Endodermal cell (in vitro differentiated cells): ENCODE measurements at regions not wholly inside any gene's neighbourhood (a gene's known extent, or its start where the extent isn't known, plus 50 kb on each side); places are given as distances from the start of the nearest gene placed in this dataset.

ENCODE experiments used
- DNase-seq: peaks from one replicate; pipeline ENCODE4 v3.0.0-alpha.2; 2017
- H3K27ac ChIP-seq: 2 replicates; pipeline ENCODE4 v1.5.1; 2013; ENCODE audit warnings: mild to moderate bottlenecking, low read depth, low read length, moderate library complexity
- H3K27me3 ChIP-seq: 2 replicates; pipeline ENCODE4 v1.6.1; 2013; ENCODE audit warnings: mild to moderate bottlenecking, low read length, moderate library complexity; ENCODE audit not compliant: insufficient read depth, control insufficient read depth, poor library complexity, severe bottlenecking
- H3K36me3 ChIP-seq: 2 replicates; pipeline ENCODE4 v1.7.0; 2013; ENCODE audit warnings: mild to moderate bottlenecking, low read length, moderate library complexity; ENCODE audit not compliant: control insufficient read depth, insufficient read depth
- H3K4me1 ChIP-seq: one replicate; pipeline ENCODE4 v1.7.0; 2013; ENCODE audit warnings: low read length; ENCODE audit not compliant: control insufficient read depth, insufficient read depth
- H3K4me3 ChIP-seq: 2 replicates; pipeline ENCODE4 v1.5.1; 2013; ENCODE audit warnings: mild to moderate bottlenecking, low read length, moderate library complexity
- H3K9ac ChIP-seq: 2 replicates; pipeline ENCODE4 v1.6.1; 2013; ENCODE audit warnings: mild to moderate bottlenecking, low read length, moderate library complexity; ENCODE audit not compliant: poor library complexity, severe bottlenecking; ENCODE audit errors: extremely low read depth
- H3K9me3 ChIP-seq: 2 replicates; pipeline ENCODE4 v1.6.1; 2013; ENCODE audit warnings: mild to moderate bottlenecking, low read length, moderate library complexity; ENCODE audit not compliant: control insufficient read depth
- H3K27ac Mint-ChIP-seq: 2 replicates; pipeline ENCODE4 v1.8.0; 2020; ENCODE audit warnings: mixed read lengths
- H3K27me3 Mint-ChIP-seq: 2 replicates; pipeline ENCODE4 v1.8.0; 2021; ENCODE audit warnings: mild to moderate bottlenecking, mixed read lengths; ENCODE audit not compliant: insufficient read depth
- H3K36me3 Mint-ChIP-seq: 2 replicates; pipeline ENCODE4 v1.8.0; 2020; ENCODE audit warnings: low read depth, mixed read lengths
- H3K4me1 Mint-ChIP-seq: 2 replicates; pipeline ENCODE4 v1.8.0; 2020; ENCODE audit warnings: mixed read lengths
- H3K4me3 Mint-ChIP-seq: 2 replicates; pipeline ENCODE4 v1.8.0; 2020; ENCODE audit warnings: mild to moderate bottlenecking, moderate library complexity, mixed read lengths
- H3K9me3 Mint-ChIP-seq: 2 replicates; pipeline ENCODE4 v1.8.0; 2020; ENCODE audit warnings: mild to moderate bottlenecking, mixed read lengths
- CTCF ChIP-seq: fragments of 200-600 bp; sonication (generic); conservative IDR thresholded peaks from 2 replicates; pipeline ENCODE4 v1.5.0; 2021; ENCODE audit warnings: antibody characterized with exemption, mild to moderate bottlenecking
- WGBS, 2 experiments: methylation state at CpG; one replicate each; pipeline versions ENCODE4 v1.1.5 to v1.1.7; 2013; ENCODE audit warnings: missing lambda C conversion rate in 2 of 2, mixed read lengths in 1 of 2; ENCODE audit not compliant: insufficient coverage in 1 of 2, insufficient read length in 1 of 2; 5-methylcytosine and 5-hydroxymethylcytosine counted together

- no peak for DNase-seq
- Mint-ChIP-seq H3K4me3 (no peak overlapping the region), H3K27me3 (peaks cover 21% of the 10 kb centered on the region), H3K4me1 (peaks cover 12% of the 10 kb centered on the region), H3K9me3 (peaks cover under 1% of the 10 kb centered on the region), H3K27ac (no peak overlapping the region), H3K36me3 (no peaks in the 10 kb centered on the region)
- no peak for TF ChIP-seq CTCF
- no peak overlapping the region for H3K9ac ChIP-seq
- WGBS, 2 experiments = 88 to 89% methylated on average over 3 of the region's 3 CpGs
- H3K27me3 ChIP-seq = no peaks in the 10 kb centered on the region
- no peaks in the 10 kb centered on the region for H3K36me3 ChIP-seq
- H3K4me1 ChIP-seq = no peaks in the 10 kb centered on the region
- H3K9me3 ChIP-seq = no peaks in the 10 kb centered on the region
- no peak overlapping the region for H3K4me3 ChIP-seq
- H3K27ac ChIP-seq = no peak overlapping the region
Measured at GRCh38 chr7:68020102-68020501, 1023.5 kb downstream of the TYW1 start.

- Mint-ChIP-seq H3K4me1 (no peaks in the 10 kb centered on the region), H3K27ac (no peak overlapping the region), H3K4me3 (no peak overlapping the region), H3K27me3 (peaks cover 2% of the 10 kb centered on the region), H3K36me3 (no peaks in the 10 kb centered on the region), H3K9me3 (peaks cover 12% of the 10 kb centered on the region)
- no peak overlapping the region for H3K4me3 ChIP-seq
- no peak for TF ChIP-seq CTCF
- H3K9ac ChIP-seq = no peak overlapping the region
- H3K27me3 ChIP-seq = no peaks in the 10 kb centered on the region
- no peak overlapping the region for H3K27ac ChIP-seq
- peaks cover 11% of the 10 kb centered on the region for H3K9me3 ChIP-seq
- DNase-seq = no peak
- no peaks in the 10 kb centered on the region for H3K4me1 ChIP-seq
- no peaks in the 10 kb centered on the region for H3K36me3 ChIP-seq
Measured at GRCh38 chr7:68025369-68025768, 1028.7 kb downstream of the TYW1 start.

GRCh38 chr7:68030530-68030929 is 1033.9 kb downstream of the TYW1 start:
- Histone ChIP-seq H3K9ac (no peak overlapping the region), H3K9me3 (peaks cover 8% of the 10 kb centered on the region), H3K4me1 (no peaks in the 10 kb centered on the region), H3K4me3 (no peak overlapping the region), H3K27me3 (no peaks in the 10 kb centered on the region), H3K27ac (no peak overlapping the region), H3K36me3 (no peaks in the 10 kb centered on the region)
- Mint-ChIP-seq H3K36me3 (no peaks in the 10 kb centered on the region), H3K27me3 (peaks cover 2% of the 10 kb centered on the region), H3K4me3 (no peak overlapping the region), H3K27ac (no peak overlapping the region), H3K9me3 (peaks cover 11% of the 10 kb centered on the region), H3K4me1 (no peaks in the 10 kb centered on the region)
- no peak for TF ChIP-seq CTCF
- no peak for DNase-seq
- 85 to 100% methylated on average over 1 to 3 of the region's 3 CpGs for WGBS, 2 experiments
